GM19372 (cell line): ENCODE measurements at regions not wholly inside any gene's neighbourhood (a gene's known extent, or its start where the extent isn't known, plus 50 kb on each side); places are given as distances from the start of the nearest gene placed in this dataset.
A peak's percentile ranks its signal among the peaks of the same experiment; 100 is the strongest.
"Not testable (repeated sequence)": the region's sequence is repeated elsewhere in the genome, so short reads cannot be mapped to it uniquely, and the experiment has no call there.

Experiments used
- ATAC-seq: cut with Tn5 transposase; IDR thresholded peaks from one replicate; pipeline ENCODE4 v1.9.1; 2021; ENCODE audit warnings: mild to moderate bottlenecking, low read depth, moderate library complexity; ENCODE audit not compliant: unreplicated experiment

GRCh38 chr10:30765022-30765615 lies 135.6 kb upstream of the LYZL2 start:
- ATAC-seq, result no peak

- ATAC-seq, result no peak
Observed at GRCh38 chr10:30763918-30764317, 134.4 kb upstream of the LYZL2 start.

GRCh38 chr10:30762620-30763019 lies 133.1 kb upstream of the LYZL2 start:
- ATAC-seq, result no peak

- no peak for ATAC-seq
Observed at GRCh38 chr10:30759423-30759822, 129.9 kb upstream of the LYZL2 start.

- no peak for ATAC-seq
Observed at GRCh38 chr10:30758338-30758737, 128.8 kb upstream of the LYZL2 start.

- ATAC-seq, result no peak
Observed at GRCh38 chr10:30756896-30757295, 127.3 kb upstream of the LYZL2 start.

- ATAC-seq, result no peak
Observed at GRCh38 chr10:30756151-30756550, 126.6 kb upstream of the LYZL2 start.

- no peak for ATAC-seq
Observed at GRCh38 chr10:30755441-30755953, 125.9 kb upstream of the LYZL2 start.

- no peak for ATAC-seq
Observed at GRCh38 chr10:30752481-30752881, 122.9 kb upstream of the LYZL2 start.

GRCh38 chr10:30751678-30752331 lies 122.3 kb upstream of the LYZL2 start:
- no peak for ATAC-seq

GRCh38 chr10:30750971-30751677 lies 121.6 kb upstream of the LYZL2 start:
- peak; percentile 41 for ATAC-seq

- ATAC-seq, result no peak
Observed at GRCh38 chr10:30749385-30749784, 119.8 kb upstream of the LYZL2 start.

- no peak for ATAC-seq
Observed at GRCh38 chr10:30748152-30748973, 118.8 kb upstream of the LYZL2 start.

- no peak for ATAC-seq
Observed at GRCh38 chr10:30747633-30748032, 118.1 kb upstream of the LYZL2 start.

GRCh38 chr10:30745953-30746352 lies 116.4 kb upstream of the LYZL2 start:
- no peak for ATAC-seq

GRCh38 chr10:30744106-30744505 lies 114.6 kb upstream of the LYZL2 start:
- no peak for ATAC-seq

- ATAC-seq, result no peak
Observed at GRCh38 chr10:30743586-30743985, 114.0 kb upstream of the LYZL2 start.

GRCh38 chr10:30742471-30742870 lies 112.9 kb upstream of the LYZL2 start:
- ATAC-seq, result peak; percentile 57

- ATAC-seq, result not testable (repeated sequence)
Observed at GRCh38 chr10:30740774-30741173, 111.2 kb upstream of the LYZL2 start.

GRCh38 chr10:30738416-30738815 lies 108.9 kb upstream of the LYZL2 start:
- no peak for ATAC-seq

GRCh38 chr10:30737931-30738391 lies 108.4 kb upstream of the LYZL2 start:
- ATAC-seq, result no peak
